ENCODE measurements at regions not wholly inside any gene's neighbourhood (a gene's known extent, or its start where the extent isn't known, plus 50 kb on each side); places are given as distances from the start of the nearest gene placed in this dataset.
A peak's percentile ranks its signal among the peaks of the same experiment; 100 is the strongest.
"Not testable (repeated sequence)": the region's sequence is repeated elsewhere in the genome, so short reads cannot be mapped to it uniquely, and the experiment has no call there.

GRCh38 chr5:121660142-121660541 is 191.5 kb upstream of the FTMT start:
- no peaks in the 10 kb centered on the region for H3K36me3 ChIP-seq (ENCODE audit: low read depth)
- no peak overlapping the region for H3K27ac ChIP-seq (ENCODE audit: poor library complexity, severe bottlenecking)
- no peaks in the 10 kb centered on the region for H3K4me1 ChIP-seq (ENCODE audit: insufficient read depth, poor library complexity, severe bottlenecking)
- no peak for TF ChIP-seq CTCF (IDR thresholded peaks at IDR 0.05; ENCODE audit: poor library complexity, severe bottlenecking)
- H3K4me3 ChIP-seq (ENCODE audit: severe bottlenecking) = no peak overlapping the region
- H3K9me3 ChIP-seq (ENCODE audit: severe bottlenecking) = peaks cover 1% of the 10 kb centered on the region
- ATAC-seq (ENCODE audit: low read depth) (no peak), DNase-seq (ENCODE audit: low spot score) (peak; percentile 59)
- H3K27me3 ChIP-seq (ENCODE audit: insufficient read depth, poor library complexity, severe bottlenecking) = no peaks in the 10 kb centered on the region

GRCh38 chr5:121665542-121665941 is 186.1 kb upstream of the FTMT start:
- H3K4me3 ChIP-seq (ENCODE audit: severe bottlenecking); H3K9me3 ChIP-seq (ENCODE audit: severe bottlenecking); H3K4me1 ChIP-seq (ENCODE audit: insufficient read depth, poor library complexity, severe bottlenecking); H3K36me3 ChIP-seq (ENCODE audit: low read depth); H3K27me3 ChIP-seq (ENCODE audit: insufficient read depth, poor library complexity, severe bottlenecking); H3K27ac ChIP-seq (ENCODE audit: poor library complexity, severe bottlenecking); ATAC-seq (ENCODE audit: low read depth); DNase-seq (ENCODE audit: low spot score): not testable (repeated sequence)

GRCh38 chr5:121667292-121667691 is 184.4 kb upstream of the FTMT start:
- no peak for DNase-seq (ENCODE audit: low spot score)

GRCh38 chr5:121668635-121669034 is 183.0 kb upstream of the FTMT start:
- DNase-seq (ENCODE audit: low spot score) (no peak), ATAC-seq (ENCODE audit: low read depth) (no peak)
- H3K4me3 ChIP-seq (ENCODE audit: severe bottlenecking) = no peak overlapping the region

More at GRCh38 chr5:121667292-121667691, 184.4 kb upstream of the FTMT start:
- TF ChIP-seq CTCF (IDR thresholded peaks at IDR 0.05; ENCODE audit: poor library complexity, severe bottlenecking) = no peak
- Histone ChIP-seq H3K27ac (ENCODE audit: poor library complexity, severe bottlenecking) (no peak overlapping the region), H3K27me3 (ENCODE audit: insufficient read depth, poor library complexity, severe bottlenecking) (no peaks in the 10 kb centered on the region), H3K36me3 (ENCODE audit: low read depth) (no peaks in the 10 kb centered on the region), H3K9me3 (ENCODE audit: severe bottlenecking) (no peaks in the 10 kb centered on the region), H3K4me1 (ENCODE audit: insufficient read depth, poor library complexity, severe bottlenecking) (no peaks in the 10 kb centered on the region), H3K4me3 (ENCODE audit: severe bottlenecking) (no peak overlapping the region)
- no peak for ATAC-seq (ENCODE audit: low read depth)

GRCh38 chr5:121671624-121672023 is 180.1 kb upstream of the FTMT start:
- H3K27me3 ChIP-seq (ENCODE audit: insufficient read depth, poor library complexity, severe bottlenecking) = no peaks in the 10 kb centered on the region
- DNase-seq (ENCODE audit: low spot score) (no peak), ATAC-seq (ENCODE audit: low read depth) (no peak)
- no peak for TF ChIP-seq CTCF (IDR thresholded peaks at IDR 0.05; ENCODE audit: poor library complexity, severe bottlenecking)
- no peaks in the 10 kb centered on the region for H3K36me3 ChIP-seq (ENCODE audit: low read depth)
- H3K4me1 ChIP-seq (ENCODE audit: insufficient read depth, poor library complexity, severe bottlenecking) = no peaks in the 10 kb centered on the region
- H3K9me3 ChIP-seq (ENCODE audit: severe bottlenecking) = no peaks in the 10 kb centered on the region
- H3K4me3 ChIP-seq (ENCODE audit: severe bottlenecking) = no peak overlapping the region
- H3K27ac ChIP-seq (ENCODE audit: poor library complexity, severe bottlenecking) = no peak overlapping the region

More at GRCh38 chr5:121668635-121669034, 183.0 kb upstream of the FTMT start:
- Histone ChIP-seq H3K36me3 (ENCODE audit: low read depth) (no peaks in the 10 kb centered on the region), H3K27me3 (ENCODE audit: insufficient read depth, poor library complexity, severe bottlenecking) (no peaks in the 10 kb centered on the region), H3K27ac (ENCODE audit: poor library complexity, severe bottlenecking) (no peak overlapping the region), H3K9me3 (ENCODE audit: severe bottlenecking) (no peaks in the 10 kb centered on the region), H3K4me1 (ENCODE audit: insufficient read depth, poor library complexity, severe bottlenecking) (no peaks in the 10 kb centered on the region)
- TF ChIP-seq CTCF (IDR thresholded peaks at IDR 0.05; ENCODE audit: poor library complexity, severe bottlenecking) = no peak

Measured in RWPE2 (cell line).